ENCODE measurements at regions not wholly inside any gene's neighbourhood (a gene's known extent, or its start where the extent isn't known, plus 50 kb on each side); places are given as distances from the start of the nearest gene placed in this dataset.

DNA sequence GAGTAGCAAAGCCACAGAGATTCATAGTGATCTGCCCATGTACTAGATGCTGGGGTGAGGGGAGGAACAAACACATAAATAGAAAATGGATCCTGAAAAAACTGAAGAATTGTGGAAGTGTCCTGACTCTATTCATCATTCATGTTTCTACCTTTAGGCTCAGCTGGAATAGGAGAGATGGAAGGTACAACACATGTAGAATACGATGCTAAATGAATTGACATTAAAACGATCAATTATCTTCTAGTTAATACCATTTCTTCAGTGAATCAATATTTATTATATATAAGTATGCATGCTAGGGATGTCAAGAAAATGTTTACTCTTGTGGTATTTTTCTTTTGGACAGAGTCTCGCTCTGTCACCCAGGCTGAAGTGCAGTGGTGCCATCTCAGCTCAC is 159.1 kb downstream of the IRS1 start:
- ChIA-PET CTCF (no interaction called here), POLR2A (interaction anchor here (0.7 kb wide), 1 partner anchor 107 kb away, joined by 3 read pairs; no protein-coding TSS in a partner anchor)
- intact Hi-C loops (cut with micrococcal nuclease): no loop called here
- TF ChIP-seq, protein P1, sequence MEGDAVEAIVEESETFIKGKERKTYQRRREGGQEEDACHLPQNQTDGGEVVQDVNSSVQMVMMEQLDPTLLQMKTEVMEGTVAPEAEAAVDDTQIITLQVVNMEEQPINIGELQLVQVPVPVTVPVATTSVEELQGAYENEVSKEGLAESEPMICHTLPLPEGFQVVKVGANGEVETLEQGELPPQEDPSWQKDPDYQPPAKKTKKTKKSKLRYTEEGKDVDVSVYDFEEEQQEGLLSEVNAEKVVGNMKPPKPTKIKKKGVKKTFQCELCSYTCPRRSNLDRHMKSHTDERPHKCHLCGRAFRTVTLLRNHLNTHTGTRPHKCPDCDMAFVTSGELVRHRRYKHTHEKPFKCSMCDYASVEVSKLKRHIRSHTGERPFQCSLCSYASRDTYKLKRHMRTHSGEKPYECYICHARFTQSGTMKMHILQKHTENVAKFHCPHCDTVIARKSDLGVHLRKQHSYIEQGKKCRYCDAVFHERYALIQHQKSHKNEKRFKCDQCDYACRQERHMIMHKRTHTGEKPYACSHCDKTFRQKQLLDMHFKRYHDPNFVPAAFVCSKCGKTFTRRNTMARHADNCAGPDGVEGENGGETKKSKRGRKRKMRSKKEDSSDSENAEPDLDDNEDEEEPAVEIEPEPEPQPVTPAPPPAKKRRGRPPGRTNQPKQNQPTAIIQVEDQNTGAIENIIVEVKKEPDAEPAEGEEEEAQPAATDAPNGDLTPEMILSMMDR (IDR thresholded peaks at IDR 0.05; ENCODE audit: unreplicated experiment): no peak
- Mint-ChIP-seq H3K4me1 (ENCODE audit: insufficient read depth, unreplicated experiment) (no peaks in the 10 kb centered on the region), H3K9me3 (ENCODE audit: unreplicated experiment) (peaks cover 16% of the 10 kb centered on the region), H3K36me3 (ENCODE audit: insufficient read depth, unreplicated experiment) (no peaks in the 10 kb centered on the region), H3K4me3 (ENCODE audit: unreplicated experiment) (no peak overlapping the region), H3K27ac (ENCODE audit: low read depth, unreplicated experiment) (no peak overlapping the region), H3K27me3 (ENCODE audit: insufficient read depth, unreplicated experiment) (no peaks in the 10 kb centered on the region)
- no peak for DNase-seq (ENCODE audit: unreplicated experiment)
- no TSS peak for BruUV-seq (replicated peaks)

DNA sequence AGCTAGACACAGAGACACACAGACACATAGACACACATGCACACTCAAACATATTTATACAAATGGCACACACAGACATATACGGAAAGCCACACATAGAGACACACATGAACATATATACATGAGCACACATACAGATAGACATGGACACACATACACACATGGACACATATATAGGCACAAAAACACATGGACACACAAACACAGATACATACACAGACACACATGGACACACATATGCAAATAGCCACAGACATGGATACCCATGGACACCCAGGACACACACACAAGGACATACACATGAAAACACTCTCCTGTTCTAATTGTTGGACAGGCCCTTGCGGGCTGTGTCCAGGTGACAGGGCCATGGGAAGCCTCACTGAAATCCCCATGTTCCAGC is 160.1 kb downstream of the IRS1 start:
- no TSS peak for BruUV-seq (replicated peaks)
- no peak overlapping the region for H3K4me3 Mint-ChIP-seq (ENCODE audit: unreplicated experiment)
- H3K4me1 Mint-ChIP-seq (ENCODE audit: insufficient read depth, unreplicated experiment): no peaks in the 10 kb centered on the region
- no peak overlapping the region for H3K27ac Mint-ChIP-seq (ENCODE audit: low read depth, unreplicated experiment)
- no peak for DNase-seq (ENCODE audit: unreplicated experiment)
- intact Hi-C loops (cut with micrococcal nuclease): no loop called here
- CTCF ChIA-PET: no interaction called here
- TF ChIP-seq, protein P1 (IDR thresholded peaks at IDR 0.05; ENCODE audit: unreplicated experiment): no peak
- POLR2A ChIA-PET: interaction anchor here (0.7 kb wide), 1 partner anchor 106 kb away, joined by 3 read pairs; no protein-coding TSS in a partner anchor
- no peaks in the 10 kb centered on the region for H3K36me3 Mint-ChIP-seq (ENCODE audit: insufficient read depth, unreplicated experiment)
- peaks cover 16% of the 10 kb centered on the region for H3K9me3 Mint-ChIP-seq (ENCODE audit: unreplicated experiment)
- no peaks in the 10 kb centered on the region for H3K27me3 Mint-ChIP-seq (ENCODE audit: insufficient read depth, unreplicated experiment)

DNA sequence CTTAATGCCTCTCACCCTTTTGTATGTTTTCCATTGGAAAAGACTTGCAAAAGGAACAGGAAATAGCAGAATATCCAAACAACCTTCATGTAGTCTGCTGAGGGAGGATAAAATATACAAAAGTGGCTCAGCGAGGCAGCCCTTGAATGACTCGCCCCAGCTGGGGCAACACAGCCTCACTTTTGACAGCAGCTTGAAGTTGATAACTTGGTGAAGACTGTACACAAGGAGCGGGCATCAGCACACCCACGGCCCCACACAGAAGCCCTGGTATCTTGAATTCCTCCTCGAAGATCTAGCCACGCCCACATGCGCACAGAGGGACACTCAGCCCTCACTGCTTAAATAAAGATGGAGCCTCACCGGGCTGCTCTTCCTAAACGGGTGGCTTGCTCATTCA is 161.0 kb downstream of the IRS1 start:
- no TSS peak for BruUV-seq (replicated peaks)
- POLR2A ChIA-PET: no interaction called here
- Mint-ChIP-seq H3K9me3 (ENCODE audit: unreplicated experiment) (peaks cover 16% of the 10 kb centered on the region), H3K4me1 (ENCODE audit: insufficient read depth, unreplicated experiment) (no peaks in the 10 kb centered on the region), H3K27ac (ENCODE audit: low read depth, unreplicated experiment) (no peak overlapping the region), H3K4me3 (ENCODE audit: unreplicated experiment) (no peak overlapping the region), H3K36me3 (ENCODE audit: insufficient read depth, unreplicated experiment) (no peaks in the 10 kb centered on the region), H3K27me3 (ENCODE audit: insufficient read depth, unreplicated experiment) (no peaks in the 10 kb centered on the region)
- TF ChIP-seq, protein P1 (IDR thresholded peaks at IDR 0.05; ENCODE audit: unreplicated experiment): no peak
- intact Hi-C loops (cut with micrococcal nuclease): no loop called here
- CTCF ChIA-PET: no interaction called here
- DNase-seq (ENCODE audit: unreplicated experiment): no peak

DNA sequence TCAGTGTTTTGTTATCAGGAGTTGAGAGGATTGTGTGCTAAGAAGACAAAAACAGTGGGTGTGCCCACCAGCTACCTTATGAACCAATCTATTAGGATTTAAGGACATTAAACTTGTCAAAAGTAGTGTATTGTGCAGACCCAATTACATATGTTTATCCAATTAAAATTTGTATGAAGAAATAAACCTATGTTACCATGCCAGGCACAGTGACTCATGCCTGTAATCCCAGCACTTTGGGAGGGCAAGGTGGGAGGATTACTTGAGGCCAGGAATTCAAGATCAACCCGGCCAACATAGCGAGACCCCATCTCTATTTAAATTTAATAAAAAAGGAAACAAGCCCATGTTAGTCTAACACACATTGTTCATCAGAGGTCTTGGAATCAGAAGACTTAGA is 162.2 kb downstream of the IRS1 start:
- ChIA-PET POLR2A (interaction anchor here (0.6 kb wide), 1 partner anchor 117 kb away, joined by 3 read pairs; no protein-coding TSS in a partner anchor), CTCF (interaction anchor here (0.6 kb wide), 1 partner anchor 216 kb away, joined by 3 read pairs; no protein-coding TSS in a partner anchor)
- Mint-ChIP-seq H3K4me1 (ENCODE audit: insufficient read depth, unreplicated experiment) (no peaks in the 10 kb centered on the region), H3K27ac (ENCODE audit: low read depth, unreplicated experiment) (no peak overlapping the region), H3K36me3 (ENCODE audit: insufficient read depth, unreplicated experiment) (no peaks in the 10 kb centered on the region), H3K4me3 (ENCODE audit: unreplicated experiment) (no peak overlapping the region), H3K27me3 (ENCODE audit: insufficient read depth, unreplicated experiment) (no peaks in the 10 kb centered on the region), H3K9me3 (ENCODE audit: unreplicated experiment) (peaks cover 16% of the 10 kb centered on the region)
- no TSS peak for BruUV-seq (replicated peaks)
- DNase-seq (ENCODE audit: unreplicated experiment): no peak
- TF ChIP-seq, protein P1 (IDR thresholded peaks at IDR 0.05; ENCODE audit: unreplicated experiment): no peak
- intact Hi-C loops (cut with micrococcal nuclease): no loop called here

Measured in MCF 10A (cell line).